ENCODE measurements at regions not wholly inside any gene's neighbourhood (a gene's known extent, or its start where the extent isn't known, plus 50 kb on each side); places are given as distances from the start of the nearest gene placed in this dataset.
A peak's percentile ranks its signal among the peaks of the same experiment; 100 is the strongest.

GRCh38 chr16:35377142-35377541, 1917.7 kb downstream of the TP53TG3F start:
- no peaks in the 10 kb centered on the region for H3K9me3 ChIP-seq (ENCODE audit: insufficient read depth, low read length)

GRCh38 chr16:35386619-35387018, 1927.2 kb downstream of the TP53TG3F start:
- TF ChIP-seq CTCF (IDR thresholded peaks at IDR 0.05; ENCODE audit: low read depth, low read length) (no peak), EZH2phosphoT487 (IDR thresholded peaks at IDR 0.05; ENCODE audit: low read depth) (no peak)

More at GRCh38 chr16:35377142-35377541, 1917.7 kb downstream of the TP53TG3F start:
- Histone ChIP-seq H3K4me1 (ENCODE audit: low read length) (no peaks in the 10 kb centered on the region), H3K27me3 (ENCODE audit: low read depth, low read length) (no peaks in the 10 kb centered on the region), H4K20me1 (ENCODE audit: insufficient read depth, low read length) (no peaks in the 10 kb centered on the region), H3K27ac (ENCODE audit: low read length) (no peak overlapping the region), H3K79me2 (ENCODE audit: low read length) (no peaks in the 10 kb centered on the region), H3K4me3 (ENCODE audit: low read length) (no peak overlapping the region), H3K9ac (ENCODE audit: low read length) (no peak overlapping the region), H3K4me2 (ENCODE audit: low read length) (no peak overlapping the region), H3K36me3 (replicated peaks; ENCODE audit: low read depth, low read length) (no peaks in the 10 kb centered on the region), H2AFZ (ENCODE audit: low read depth, low read length) (no peak overlapping the region)
- no peak for TF ChIP-seq EZH2phosphoT487 (IDR thresholded peaks at IDR 0.05; ENCODE audit: low read depth)
- no peak for TF ChIP-seq CTCF (IDR thresholded peaks at IDR 0.05; ENCODE audit: low read depth, low read length)

GRCh38 chr16:35391328-35391727, 1931.9 kb downstream of the TP53TG3F start:
- Histone ChIP-seq H3K79me2 (ENCODE audit: low read length) (no peaks in the 10 kb centered on the region), H3K9ac (ENCODE audit: low read length) (no peak overlapping the region), H4K20me1 (ENCODE audit: insufficient read depth, low read length) (no peaks in the 10 kb centered on the region), H3K4me1 (ENCODE audit: low read length) (no peaks in the 10 kb centered on the region), H3K9me3 (ENCODE audit: insufficient read depth, low read length) (no peaks in the 10 kb centered on the region), H3K4me2 (ENCODE audit: low read length) (no peak overlapping the region), H3K27me3 (ENCODE audit: low read depth, low read length) (no peaks in the 10 kb centered on the region), H3K27ac (ENCODE audit: low read length) (no peak overlapping the region), H3K4me3 (ENCODE audit: low read length) (no peak overlapping the region), H2AFZ (ENCODE audit: low read depth, low read length) (no peak overlapping the region), H3K36me3 (replicated peaks; ENCODE audit: low read depth, low read length) (no peaks in the 10 kb centered on the region)
- TF ChIP-seq CTCF (IDR thresholded peaks at IDR 0.05; ENCODE audit: low read depth, low read length) (peak; percentile 73), EZH2phosphoT487 (IDR thresholded peaks at IDR 0.05; ENCODE audit: low read depth) (no peak)

More at GRCh38 chr16:35386619-35387018, 1927.2 kb downstream of the TP53TG3F start:
- no peak overlapping the region for H2AFZ ChIP-seq (ENCODE audit: low read depth, low read length)
- no peaks in the 10 kb centered on the region for H3K36me3 ChIP-seq (replicated peaks; ENCODE audit: low read depth, low read length)
- no peak overlapping the region for H3K4me3 ChIP-seq (ENCODE audit: low read length)
- H3K79me2 ChIP-seq (ENCODE audit: low read length), result no peaks in the 10 kb centered on the region
- no peaks in the 10 kb centered on the region for H3K4me1 ChIP-seq (ENCODE audit: low read length)
- H3K4me2 ChIP-seq (ENCODE audit: low read length), result no peak overlapping the region
- H3K27ac ChIP-seq (ENCODE audit: low read length), result no peak overlapping the region
- H3K9me3 ChIP-seq (ENCODE audit: insufficient read depth, low read length), result no peaks in the 10 kb centered on the region
- H3K27me3 ChIP-seq (ENCODE audit: low read depth, low read length), result no peaks in the 10 kb centered on the region
- H3K9ac ChIP-seq (ENCODE audit: low read length), result no peak overlapping the region
- no peaks in the 10 kb centered on the region for H4K20me1 ChIP-seq (ENCODE audit: insufficient read depth, low read length)

GRCh38 chr16:35398180-35398579, 1938.8 kb downstream of the TP53TG3F start:
- Histone ChIP-seq H3K27me3 (ENCODE audit: low read depth, low read length) (no peaks in the 10 kb centered on the region), H3K27ac (ENCODE audit: low read length) (no peak overlapping the region), H2AFZ (ENCODE audit: low read depth, low read length) (no peak overlapping the region), H3K36me3 (replicated peaks; ENCODE audit: low read depth, low read length) (no peaks in the 10 kb centered on the region), H3K9ac (ENCODE audit: low read length) (no peak overlapping the region), H3K4me1 (ENCODE audit: low read length) (no peaks in the 10 kb centered on the region), H4K20me1 (ENCODE audit: insufficient read depth, low read length) (no peaks in the 10 kb centered on the region), H3K4me3 (ENCODE audit: low read length) (no peak overlapping the region), H3K4me2 (ENCODE audit: low read length) (no peak overlapping the region), H3K9me3 (ENCODE audit: insufficient read depth, low read length) (no peaks in the 10 kb centered on the region), H3K79me2 (ENCODE audit: low read length) (no peaks in the 10 kb centered on the region)
- no peak for TF ChIP-seq EZH2phosphoT487 (IDR thresholded peaks at IDR 0.05; ENCODE audit: low read depth)
- no peak for TF ChIP-seq CTCF (IDR thresholded peaks at IDR 0.05; ENCODE audit: low read depth, low read length)

All from OCI-LY3 (cell line).